HG03571 (cell line): ENCODE measurements at regions not wholly inside any gene's neighbourhood (a gene's known extent, or its start where the extent isn't known, plus 50 kb on each side); places are given as distances from the start of the nearest gene placed in this dataset.

Experiments used
- ATAC-seq: cut with Tn5 transposase; IDR thresholded peaks from one replicate; pipeline ENCODE4 v1.9.1; 2021; ENCODE audit not compliant: unreplicated experiment

DNA sequence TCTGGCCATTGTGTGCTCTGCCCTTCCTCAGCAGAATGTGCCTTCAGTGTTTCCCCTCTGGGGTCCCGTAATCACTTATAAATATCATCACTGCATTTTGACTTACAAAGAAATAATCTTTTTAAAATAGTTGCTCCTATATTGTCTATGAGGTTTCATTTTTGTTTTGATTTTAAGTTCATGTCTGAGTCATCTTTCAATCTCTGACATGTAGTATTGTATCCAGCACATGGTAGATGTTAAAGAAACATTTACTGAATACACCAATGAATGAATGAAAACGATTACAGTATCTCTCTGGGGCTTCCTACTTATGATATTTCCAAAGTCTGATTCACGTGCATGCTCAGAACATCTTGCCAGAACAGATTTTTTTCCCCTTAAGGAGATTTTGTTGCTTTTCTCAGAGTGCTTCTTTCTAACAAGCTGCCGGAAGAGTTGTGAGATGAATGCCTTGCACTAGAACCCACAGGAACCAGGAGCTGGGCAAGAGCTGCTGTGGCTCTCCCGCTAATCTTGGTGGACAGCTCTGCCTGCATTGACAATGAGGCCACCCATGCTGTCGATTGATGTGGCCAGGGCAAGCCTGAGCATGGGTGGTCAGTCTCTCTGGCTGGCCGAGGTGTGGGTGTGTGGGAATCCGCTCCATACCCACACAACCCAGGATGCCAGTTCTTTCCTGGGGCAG, 199.4 kb downstream of the CYRIA start:
- no peak for ATAC-seq

DNA sequence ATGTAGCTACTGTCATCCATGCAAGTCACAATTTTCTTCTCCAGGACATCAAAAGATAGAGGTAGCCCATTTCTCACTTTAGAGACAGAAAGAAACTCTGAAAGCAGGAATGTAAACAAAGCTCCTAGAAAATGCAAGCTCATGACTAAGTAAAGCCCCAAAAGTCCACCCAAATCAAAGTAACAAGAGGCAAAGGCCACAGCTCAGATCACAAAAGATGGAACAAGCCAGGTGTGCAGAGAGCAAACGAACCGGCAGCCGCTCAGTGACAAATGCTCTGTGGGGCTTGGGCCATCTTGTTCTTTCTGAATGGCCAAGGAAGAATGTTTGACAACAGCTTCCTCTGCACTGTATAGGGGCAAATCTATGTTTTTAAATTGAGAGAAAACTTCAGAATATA, 201.0 kb downstream of the CYRIA start:
- no peak for ATAC-seq

DNA sequence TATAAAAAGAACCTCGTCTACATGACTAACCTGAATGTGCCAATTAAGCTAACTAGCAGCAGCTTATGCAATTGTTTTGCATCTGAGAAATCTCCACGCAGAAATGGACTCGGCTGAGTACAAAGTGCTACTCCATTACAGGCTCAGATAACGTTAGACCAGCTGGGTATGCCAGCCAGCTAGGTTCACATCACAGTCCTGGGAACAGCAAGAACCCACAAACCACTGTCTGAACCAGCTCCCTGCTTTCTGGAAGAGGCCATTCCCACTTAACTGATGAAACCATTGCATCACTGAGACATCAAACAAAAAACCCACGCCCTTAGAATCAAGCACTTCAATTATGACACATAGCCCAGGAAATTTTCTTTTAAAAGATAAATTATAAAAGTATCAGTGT, 202.7 kb downstream of the CYRIA start:
- no peak for ATAC-seq

DNA sequence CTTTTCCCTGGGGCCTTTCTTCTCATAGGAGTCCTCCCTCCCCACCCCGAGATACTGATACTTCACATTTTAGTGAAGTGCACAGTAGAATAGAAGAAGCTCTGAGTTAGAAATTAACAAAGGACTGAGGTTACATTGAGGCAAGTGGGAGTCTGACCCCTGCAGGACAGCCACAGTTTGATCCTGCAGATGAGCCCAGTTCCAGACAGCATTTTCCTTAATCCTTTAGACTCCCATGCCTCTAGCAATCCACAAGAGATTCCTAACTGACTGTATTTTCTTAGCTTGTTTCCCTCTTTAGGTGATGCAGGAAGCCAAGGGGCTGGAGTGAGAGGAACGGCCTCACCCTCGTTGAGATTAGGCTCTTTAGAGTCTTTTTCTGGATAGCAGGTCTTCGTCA, 204.0 kb downstream of the CYRIA start:
- ATAC-seq: no peak

DNA sequence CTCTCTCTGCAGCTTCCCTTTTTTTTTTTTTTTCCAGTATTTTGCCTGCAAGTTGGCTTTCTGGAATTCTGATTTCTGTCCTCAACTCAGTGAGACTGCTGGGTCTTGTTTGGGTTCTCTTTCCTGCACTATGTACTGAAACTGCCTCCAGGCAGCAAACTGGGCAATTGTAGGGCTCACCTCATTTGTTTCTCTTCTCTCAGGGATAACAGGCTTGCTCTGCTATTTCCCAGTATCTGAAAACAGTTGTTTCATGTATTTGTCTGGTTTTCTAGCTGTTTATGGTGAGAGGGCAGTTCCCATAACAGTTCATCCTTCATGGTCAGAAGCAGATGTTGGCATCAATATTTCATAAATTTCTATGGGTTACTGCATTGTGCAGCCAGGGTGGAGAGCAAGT, 206.0 kb downstream of the CYRIA start:
- ATAC-seq: no peak

DNA sequence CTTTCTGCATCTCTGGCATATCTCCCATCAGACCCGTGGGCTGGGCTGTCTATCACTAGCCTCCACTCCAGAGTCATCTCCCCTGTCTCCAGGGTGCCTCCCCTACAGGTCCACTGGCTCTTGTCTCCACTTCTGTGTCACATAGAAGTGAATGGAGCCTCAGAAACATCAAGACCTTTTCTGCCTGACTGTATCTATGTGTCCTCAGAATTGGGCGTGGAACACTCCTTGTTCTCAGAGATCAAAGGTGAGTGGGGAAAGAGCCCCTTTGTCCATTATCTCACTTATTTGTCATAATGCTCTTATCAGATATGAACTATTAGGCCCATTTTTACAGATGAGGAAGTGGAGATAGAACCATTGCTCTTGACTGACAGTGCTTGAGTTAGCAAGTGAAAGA, 211.0 kb downstream of the CYRIA start:
- ATAC-seq: no peak

DNA sequence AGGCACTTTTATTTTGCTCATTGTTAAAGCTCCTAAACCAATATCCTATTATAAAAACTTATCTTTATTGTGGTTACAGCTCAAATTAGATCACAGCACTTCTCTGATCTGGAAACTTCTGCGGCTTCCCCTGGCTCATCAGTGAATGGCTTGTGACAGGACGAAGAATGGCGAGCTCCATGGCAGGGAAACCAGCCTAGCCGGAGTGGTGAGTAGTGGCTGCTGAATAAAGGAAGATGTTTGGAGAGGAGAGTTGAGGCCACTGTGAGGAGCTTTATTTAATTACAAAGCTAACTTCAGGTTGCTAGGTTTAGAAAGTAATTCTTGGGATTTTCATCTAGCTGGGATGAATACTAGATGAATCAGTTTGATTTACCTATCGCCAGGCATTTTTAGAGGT, 213.5 kb downstream of the CYRIA start:
- ATAC-seq: no peak

DNA sequence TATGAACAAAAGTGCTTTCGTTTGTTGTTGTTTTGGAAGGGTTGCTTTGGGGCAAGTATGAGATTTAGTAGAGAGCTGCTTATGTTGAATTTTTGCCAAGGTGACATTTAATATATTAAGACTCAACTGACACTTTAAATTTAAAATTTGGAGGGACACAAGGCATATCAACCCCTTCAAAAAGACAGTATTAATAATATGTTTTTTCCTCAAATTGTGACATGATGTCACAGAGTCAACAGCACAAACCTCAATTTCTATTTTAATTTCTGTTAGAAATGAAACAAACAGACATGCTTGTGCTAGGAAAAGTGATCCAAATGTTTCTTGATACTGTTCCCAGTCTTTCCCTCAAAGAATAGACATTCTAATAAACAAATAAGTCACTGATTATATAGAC, 218.9 kb downstream of the CYRIA start:
- ATAC-seq: no peak

DNA sequence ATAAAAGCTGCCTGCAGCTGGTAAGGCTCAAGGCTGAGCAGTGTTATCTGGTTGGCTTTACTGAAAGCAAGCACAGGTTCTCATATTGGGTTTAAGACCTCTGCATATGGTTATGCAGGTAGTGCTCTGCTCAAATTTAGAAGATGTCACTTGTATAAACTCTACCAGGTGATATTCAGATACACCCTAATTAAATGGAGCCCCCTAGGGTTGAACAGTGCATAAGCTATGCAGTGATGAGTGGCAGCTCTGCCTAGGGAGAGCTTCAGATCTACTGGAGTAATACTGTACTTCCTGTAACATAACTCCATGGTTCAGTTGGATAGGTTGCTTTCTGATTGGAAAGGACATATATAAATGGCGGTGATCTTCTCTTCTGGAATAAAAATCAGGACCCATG, 222.7 kb downstream of the CYRIA start:
- no peak for ATAC-seq

DNA sequence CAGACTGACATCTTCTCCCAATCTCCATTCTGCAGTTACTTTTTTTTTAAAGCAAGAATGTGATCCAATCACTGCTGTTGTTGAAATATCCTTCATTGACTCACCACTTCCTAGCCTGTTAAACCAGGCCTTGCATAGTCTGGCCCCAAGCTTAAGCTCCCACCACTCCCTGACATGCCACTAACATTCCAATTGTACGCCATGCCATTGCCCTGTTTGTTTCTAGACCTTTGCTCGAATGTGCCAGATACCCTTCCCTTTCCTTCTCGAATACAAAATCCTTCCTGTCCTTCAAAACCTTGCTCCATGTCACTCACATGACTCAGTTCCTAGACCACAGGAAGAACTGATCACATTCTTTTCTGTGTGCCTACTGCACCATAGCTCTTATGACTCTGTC, 224.2 kb downstream of the CYRIA start:
- ATAC-seq: no peak

DNA sequence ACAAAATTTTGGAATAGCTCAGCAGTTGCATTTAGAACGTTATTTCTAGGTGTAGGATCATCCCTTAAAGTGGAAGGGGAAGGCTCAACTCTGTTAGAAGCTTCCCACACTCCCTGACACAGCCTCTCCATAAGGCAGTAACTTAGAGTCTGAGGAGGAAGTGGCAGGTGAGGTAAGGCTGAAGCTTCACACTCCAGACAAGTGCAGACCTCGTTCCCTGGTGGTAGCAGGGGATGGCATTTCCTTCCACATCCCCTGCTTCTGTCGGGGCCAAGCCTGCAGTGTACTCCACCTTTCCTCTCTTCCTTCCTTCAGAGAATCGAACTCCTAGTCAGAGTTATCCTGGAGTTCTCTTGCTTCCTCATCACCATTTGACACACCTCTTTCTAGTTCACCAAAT, 224.7 kb downstream of the CYRIA start:
- ATAC-seq: no peak

DNA sequence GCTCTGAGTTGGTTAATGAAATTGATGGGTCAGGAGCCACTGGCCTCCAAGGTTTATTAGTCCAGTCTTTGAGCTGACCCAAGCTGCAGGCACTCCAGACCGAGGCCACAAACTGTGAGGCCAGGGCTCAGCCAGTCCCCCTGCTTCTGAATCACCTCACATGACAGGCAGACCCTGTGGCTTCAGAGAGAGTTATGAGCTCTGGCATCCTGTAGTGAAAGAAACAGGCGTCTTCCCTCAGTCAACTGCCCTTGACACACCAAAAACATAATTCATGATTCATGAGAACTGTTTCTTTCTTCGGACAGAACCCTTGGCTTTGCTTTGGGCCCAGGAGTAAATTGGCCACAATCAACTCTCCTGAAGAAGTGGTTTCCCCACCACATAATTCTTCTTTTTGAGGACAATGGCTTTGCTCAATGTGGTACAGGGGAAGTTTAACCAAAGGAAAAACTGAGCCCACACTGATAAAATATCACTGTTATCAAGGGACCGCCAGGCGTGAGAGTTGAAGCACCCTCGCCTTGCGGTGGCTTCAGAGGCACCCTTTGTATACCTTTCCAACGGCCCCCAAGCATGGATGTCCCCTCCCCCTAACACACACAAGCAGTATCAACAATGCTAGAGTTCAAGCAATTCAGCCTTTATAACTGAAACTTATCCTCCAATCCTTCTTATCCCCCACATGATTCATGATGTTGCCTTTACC, 226.9 kb downstream of the CYRIA start:
- no peak for ATAC-seq

DNA sequence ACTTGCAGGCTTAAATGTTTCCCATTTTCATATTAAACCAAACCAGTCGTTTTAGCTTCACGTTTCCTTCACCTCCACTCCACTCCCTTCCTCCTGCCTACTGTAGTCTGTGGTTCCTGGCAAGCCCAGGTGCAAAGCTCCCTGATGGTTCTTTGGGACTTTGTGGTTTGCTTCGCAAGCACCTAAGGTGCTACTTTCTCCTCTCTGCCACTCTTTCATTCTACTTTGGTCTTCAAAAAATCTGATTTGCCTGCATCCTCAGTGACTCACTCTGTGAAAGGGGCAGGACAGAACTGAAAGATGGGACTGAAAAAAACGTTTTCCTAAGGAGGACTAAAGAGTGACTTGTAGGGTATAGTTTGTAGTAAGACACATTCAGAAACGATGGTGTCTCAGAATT, 228.4 kb downstream of the CYRIA start:
- no peak for ATAC-seq

DNA sequence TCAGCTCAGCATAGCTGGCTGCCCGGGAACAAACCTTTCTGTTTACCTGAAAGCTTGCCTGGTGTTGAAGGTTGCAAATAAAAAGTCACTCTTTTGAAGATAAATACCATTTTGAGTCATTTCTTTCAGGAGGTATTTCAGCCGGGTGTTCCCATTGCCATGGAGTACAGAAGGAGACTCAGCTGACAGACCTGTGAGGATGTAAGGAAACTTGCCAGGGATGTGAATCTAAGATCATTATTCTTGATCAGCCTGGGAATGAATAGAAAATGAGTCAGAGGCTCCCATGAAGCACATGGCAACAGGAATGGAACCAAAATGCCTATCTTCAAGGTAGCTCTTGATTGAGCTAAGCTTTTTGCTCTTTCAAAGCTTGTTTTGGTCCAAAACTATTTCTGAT, 231.2 kb downstream of the CYRIA start:
- no peak for ATAC-seq

DNA sequence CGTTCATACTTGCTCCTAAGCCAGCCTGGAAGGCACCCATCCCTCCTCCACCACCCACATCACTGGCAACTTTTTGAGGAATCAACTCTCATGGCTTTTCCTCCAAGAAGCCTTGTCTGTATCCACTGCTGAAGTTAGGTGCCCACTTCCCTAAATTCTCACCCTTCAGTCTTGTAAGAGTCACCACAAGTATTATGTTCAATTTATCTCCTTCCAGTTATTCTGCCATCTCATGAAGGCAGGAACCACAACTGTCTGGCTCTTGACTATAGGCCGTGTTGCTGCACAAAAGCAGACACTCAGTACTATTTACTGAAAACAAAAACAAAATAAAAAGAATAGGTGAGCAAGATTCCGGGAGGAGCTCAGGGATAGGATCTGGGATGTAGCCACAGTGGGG, 234.8 kb downstream of the CYRIA start:
- ATAC-seq: no peak

DNA sequence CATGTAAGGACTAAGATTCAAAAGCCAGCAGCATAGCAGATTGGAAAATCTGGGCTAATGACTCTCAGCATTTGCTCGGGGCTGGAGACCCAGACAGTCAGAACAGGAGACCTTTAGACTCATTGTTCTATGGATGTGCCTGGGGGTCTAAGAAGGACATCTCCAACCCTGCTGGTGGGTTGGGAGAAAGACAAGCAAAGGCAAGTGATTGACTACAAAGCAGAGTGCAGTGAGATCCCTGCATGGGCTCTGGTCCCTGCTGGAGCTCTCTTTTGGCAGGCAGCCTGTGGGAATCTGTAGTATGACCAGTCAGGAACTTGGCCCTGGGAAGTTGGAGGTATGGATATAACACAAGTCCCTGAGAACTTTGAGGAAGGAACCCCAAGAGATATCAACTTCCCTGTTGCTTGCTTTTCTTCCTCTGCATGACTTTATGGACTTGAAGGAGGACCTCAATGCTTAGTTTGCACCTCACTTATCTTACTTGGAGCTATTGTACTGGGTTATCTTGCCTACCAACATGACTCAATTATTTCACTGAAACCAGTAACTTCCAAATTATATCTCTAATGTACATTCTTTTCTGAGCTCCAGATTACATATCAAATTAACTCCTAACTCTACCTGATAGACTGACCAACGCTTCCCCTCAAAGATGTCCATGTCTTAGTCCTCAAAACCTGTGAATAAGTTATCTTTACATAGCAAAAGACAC, 236.0 kb downstream of the CYRIA start:
- ATAC-seq: no peak

DNA sequence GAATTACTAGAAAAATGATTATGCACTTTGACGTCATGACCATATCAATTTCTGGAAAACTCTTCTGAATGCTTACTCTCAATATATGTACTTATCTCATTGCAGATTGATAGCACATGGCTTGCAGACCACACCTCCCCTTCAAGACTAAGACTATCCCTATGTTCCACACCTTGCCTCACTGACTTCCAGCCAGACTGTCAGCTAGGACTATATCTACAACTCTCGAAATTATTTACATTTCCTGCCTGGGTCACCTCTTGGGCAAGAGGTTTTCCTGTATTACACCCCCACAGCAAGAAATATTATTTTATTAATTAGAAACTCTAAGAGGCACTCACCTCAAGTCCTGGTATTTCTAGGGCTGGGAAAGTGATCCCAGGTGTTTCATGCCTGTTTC, 236.6 kb downstream of the CYRIA start:
- no peak for ATAC-seq

DNA sequence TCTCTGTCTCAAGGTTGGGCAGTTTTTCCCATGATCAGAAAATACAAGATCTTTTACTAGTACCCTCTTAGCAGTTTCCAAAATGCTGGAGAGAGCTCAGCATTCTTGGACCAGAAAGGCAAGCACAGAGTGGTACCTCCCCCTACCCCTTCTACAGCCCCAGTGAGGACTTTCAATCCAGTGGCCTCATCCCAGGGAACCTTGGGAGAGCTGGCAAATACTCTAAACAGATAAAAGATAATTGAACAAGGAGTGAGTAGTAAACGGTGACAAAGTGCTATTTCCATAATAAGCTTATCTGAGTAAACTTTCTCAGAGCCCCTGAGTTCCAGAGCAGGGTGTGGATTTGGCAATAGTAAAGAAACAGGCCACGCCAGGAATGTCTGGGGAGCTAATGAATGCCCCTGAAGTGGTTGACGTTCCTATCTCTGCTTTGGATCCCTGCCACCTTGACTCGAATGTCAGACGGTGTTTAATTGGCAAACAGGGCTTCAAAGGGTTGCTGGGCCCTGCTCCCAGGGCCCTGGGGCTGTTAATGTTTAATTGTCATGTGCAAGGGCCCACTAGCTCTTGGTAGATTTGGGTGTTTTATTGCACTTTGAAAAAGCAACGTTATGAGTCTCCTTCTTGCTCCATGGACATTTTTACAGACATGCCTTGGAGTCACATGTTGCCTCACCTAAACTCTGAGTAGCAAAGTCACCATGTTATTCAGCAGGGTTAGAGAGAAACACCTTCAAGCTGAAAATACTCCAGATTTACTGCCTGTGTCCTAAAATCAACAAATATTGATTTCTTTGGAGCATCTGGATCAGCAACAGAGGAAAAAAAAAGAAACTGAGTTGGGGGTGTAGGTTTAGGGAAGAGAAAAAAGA, 239.9 kb downstream of the CYRIA start:
- no peak for ATAC-seq

DNA sequence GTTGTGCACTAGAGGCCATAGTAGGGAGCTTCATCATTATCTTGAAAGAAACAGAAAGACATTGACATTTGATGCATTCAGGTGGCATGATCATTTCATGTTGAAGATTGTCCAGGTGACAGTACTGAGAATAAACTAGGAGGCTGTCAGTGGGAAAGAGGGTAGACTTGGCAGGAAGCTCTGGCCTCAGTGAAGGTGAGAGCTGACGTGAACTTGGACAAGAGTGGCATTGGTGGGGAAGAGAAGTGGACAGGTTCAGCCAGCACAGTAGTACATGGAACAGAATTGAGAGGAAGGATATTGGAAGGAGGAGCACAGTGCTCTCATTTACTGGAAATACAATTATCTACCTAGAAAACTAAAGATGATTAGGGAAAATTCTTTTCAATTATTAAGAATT, 245.2 kb downstream of the CYRIA start:
- no peak for ATAC-seq

DNA sequence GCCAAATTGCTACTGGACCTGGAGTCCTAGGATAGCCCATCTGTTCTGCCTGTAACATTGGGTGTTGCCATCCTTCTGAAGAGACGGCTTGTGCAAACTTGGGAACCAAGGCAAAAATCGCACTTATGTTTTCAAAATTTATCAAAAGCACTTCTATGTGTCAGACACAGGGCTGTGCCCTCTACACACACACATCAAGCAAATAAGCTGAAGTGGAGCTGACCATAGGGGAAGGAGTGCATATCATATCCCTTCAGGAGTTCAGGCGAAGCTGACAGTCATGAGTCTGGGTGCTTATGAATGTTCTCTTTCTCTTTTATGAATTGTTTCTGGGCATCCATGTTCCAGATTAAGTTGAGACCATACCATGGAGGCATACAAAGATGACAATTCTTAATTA, 247.9 kb downstream of the CYRIA start:
- ATAC-seq: no peak

DNA sequence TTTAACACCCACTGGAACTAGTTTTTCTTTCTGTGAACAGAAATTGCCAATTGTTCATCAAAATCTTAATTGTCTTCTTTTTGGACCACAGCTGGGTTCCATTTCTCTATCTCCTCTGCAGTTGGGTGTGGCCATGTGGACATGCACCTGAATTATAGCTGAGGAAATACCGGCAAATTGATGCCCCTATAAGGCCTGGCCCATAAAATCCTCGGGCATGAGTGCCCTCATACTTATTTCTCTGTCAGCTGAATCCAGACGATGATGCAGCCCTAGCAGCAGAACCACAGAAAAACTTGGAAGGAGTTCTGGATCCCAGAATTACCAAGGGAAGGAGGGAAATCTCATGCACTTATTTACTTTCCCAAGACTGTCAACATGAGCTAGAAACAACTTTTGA, 249.0 kb downstream of the CYRIA start:
- ATAC-seq: no peak
